Liver (tissue), 8 donors: ENCODE measurements at regions not wholly inside any gene's neighbourhood (a gene's known extent, or its start where the extent isn't known, plus 50 kb on each side); places are given as distances from the start of the nearest gene placed in this dataset.

Experiments
- DNase-seq: peaks from one replicate; pipeline ENCODE4 v3.0.0-alpha.2; 2017; ENCODE audit warnings: low spot score
- H3K27ac ChIP-seq, 2 donors: one replicate each; pipeline ENCODE4 v1.7.0; 2013; ENCODE audit warnings: inconsistent platforms in 2 of 2, low read length in 2 of 2, control low read depth in 1 of 2, low read depth in 1 of 2, mild to moderate bottlenecking in 1 of 2
- H3K27me3 ChIP-seq, 4 donors: one replicate each; pipeline versions ENCODE4 v1.6.1 to v1.7.0; 2013; ENCODE audit warnings: low read length in 3 of 4, inconsistent platforms in 1 of 4, mild to moderate bottlenecking in 1 of 4, moderate library complexity in 1 of 4; ENCODE audit not compliant: control insufficient read depth in 4 of 4, insufficient read depth in 4 of 4
- H3K36me3 ChIP-seq, 4 donors: one replicate each; pipeline versions ENCODE4 v1.6.1 to v1.7.0; 2013; ENCODE audit warnings: low read length in 3 of 4, mild to moderate bottlenecking in 3 of 4, low read depth in 1 of 4, moderate library complexity in 1 of 4; ENCODE audit not compliant: control insufficient read depth in 4 of 4, insufficient read depth in 3 of 4
- H3K4me1 ChIP-seq, 4 donors: one replicate each; pipeline versions ENCODE4 v1.6.1 to v1.7.0; 2013; ENCODE audit warnings: low read length in 3 of 4, mild to moderate bottlenecking in 3 of 4, moderate library complexity in 1 of 4; ENCODE audit not compliant: control insufficient read depth in 4 of 4, insufficient read depth in 4 of 4
- H3K4me3 ChIP-seq, 3 donors: one replicate each; pipeline versions ENCODE4 v1.6.1 to v1.7.0; 2013; ENCODE audit warnings: low read length in 3 of 3, control low read depth in 1 of 3, low read depth in 1 of 3, mild to moderate bottlenecking in 1 of 3
- H3K9ac ChIP-seq, 2 donors: one replicate each; pipeline ENCODE4 v1.7.0; 2013; ENCODE audit warnings: low read length in 2 of 2, mild to moderate bottlenecking in 2 of 2, moderate library complexity in 2 of 2, control low read depth in 1 of 2, low read depth in 1 of 2
- H3K9me3 ChIP-seq, 4 donors: one replicate each; pipeline versions ENCODE4 v1.6.1 to v1.7.0; 2013; ENCODE audit warnings: low read length in 3 of 4; ENCODE audit not compliant: control insufficient read depth in 4 of 4
- ATF3 ChIP-seq: IDR thresholded peaks from 2 replicates; pipeline ENCODE4 v1.6.1; 2016; ENCODE audit warnings: antibody characterized with exemption
- CTCF ChIP-seq: fragments of 150-350 bp; IDR thresholded peaks from 2 replicates; pipeline ENCODE4 v1.5.1; 2017; ENCODE audit warnings: improper control_type of control experiment, low read depth, low read length; ENCODE audit not compliant: missing input control
- EGR1 ChIP-seq, 2 donors: IDR thresholded peaks; 2 replicates each; pipeline ENCODE4 v1.6.1; 2016 to 2018; ENCODE audit warnings: antibody characterized with exemption in 2 of 2, low read depth in 2 of 2
- FOXA1 ChIP-seq: IDR thresholded peaks from 2 replicates; pipeline ENCODE4 v1.6.1; 2016; ENCODE audit warnings: antibody characterized with exemption
- FOXA2 ChIP-seq: IDR thresholded peaks from 2 replicates; pipeline ENCODE4 v1.6.1; 2016; ENCODE audit warnings: antibody characterized with exemption
- GABPA ChIP-seq, 2 donors: IDR thresholded peaks in 1 of 2; conservative IDR thresholded peaks in 1 of 2; 2 replicates each; pipeline ENCODE4 v1.6.1; 2016; ENCODE audit warnings: antibody characterized with exemption in 2 of 2, mild to moderate bottlenecking in 1 of 2, moderate library complexity in 1 of 2
- HNF4A ChIP-seq, 2 donors: conservative IDR thresholded peaks; 2 replicates each; pipeline ENCODE4 v1.6.1; 2016; ENCODE audit warnings: antibody characterized with exemption in 2 of 2, mild to moderate bottlenecking in 2 of 2
- HNF4G ChIP-seq: IDR thresholded peaks from 2 replicates; pipeline ENCODE4 v1.6.1; 2016; ENCODE audit warnings: antibody characterized with exemption
- JUND ChIP-seq, 2 donors: IDR thresholded peaks; 2 replicates each; pipeline ENCODE4 v1.6.1; 2016; ENCODE audit warnings: antibody characterized with exemption in 2 of 2
- NR2F2 ChIP-seq: IDR thresholded peaks from 2 replicates; pipeline ENCODE4 v1.6.1; 2016; ENCODE audit warnings: antibody characterized with exemption
- RAD21 ChIP-seq, 2 donors: IDR thresholded peaks; 2 replicates each; pipeline ENCODE4 v1.6.1; 2016; ENCODE audit warnings: antibody characterized with exemption in 2 of 2, mild to moderate bottlenecking in 2 of 2
- REST ChIP-seq: IDR thresholded peaks from 2 replicates; pipeline ENCODE4 v1.6.1; 2016; ENCODE audit warnings: antibody characterized with exemption, mild to moderate bottlenecking
- RXRA ChIP-seq, 2 donors: IDR thresholded peaks; 2 replicates each; pipeline ENCODE4 v1.6.1; 2017 to 2018; ENCODE audit warnings: antibody characterized with exemption in 2 of 2, mild to moderate bottlenecking in 1 of 2
- SP1 ChIP-seq: IDR thresholded peaks from 2 replicates; pipeline ENCODE4 v1.6.1; 2018; ENCODE audit warnings: antibody characterized with exemption, mild to moderate bottlenecking
- TAF1 ChIP-seq: conservative IDR thresholded peaks from 2 replicates; pipeline ENCODE4 v1.6.1; 2016; ENCODE audit warnings: antibody characterized with exemption, mild to moderate bottlenecking
- YY1 ChIP-seq: IDR thresholded peaks from 2 replicates; pipeline ENCODE4 v1.6.1; 2016; ENCODE audit warnings: antibody characterized with exemption, mild to moderate bottlenecking
- WGBS: extraction: QIAGEN DNeasy Blood & Tissue Kit; methylation state at CpG from one replicate; pipeline ENCODE4 v1.1.7; 2013; 5-methylcytosine and 5-hydroxymethylcytosine counted together
- TF ChIP-seq, protein P1 (sequence below): IDR thresholded peaks from 2 replicates; pipeline ENCODE4 v1.6.1; 2016; ENCODE audit warnings: antibody characterized with exemption
- donor health status: healthy.
- donor health status: healthy.
- donor health status: healthy.
- donor health status: healthy.
- donor health status: healthy.

DNA sequence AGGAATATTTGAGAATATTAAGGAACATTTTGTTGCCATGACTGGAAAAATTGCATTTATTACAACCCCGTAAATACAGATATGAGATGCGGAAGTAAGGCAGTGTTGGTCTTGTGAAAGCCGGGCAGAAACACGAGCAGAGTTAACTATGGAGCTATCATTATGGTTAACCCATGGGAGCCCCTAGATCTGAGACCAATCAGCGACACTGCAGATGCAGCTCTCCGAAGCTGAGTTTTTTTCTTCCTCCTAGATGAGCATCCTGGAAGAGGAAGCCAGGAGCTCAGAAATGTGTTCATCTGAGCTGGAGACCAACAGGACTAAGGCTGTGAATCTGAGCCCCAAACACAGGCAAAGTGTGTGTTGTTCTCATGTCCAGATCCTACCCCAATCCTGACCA, 123.0 kb upstream of the KL start:
- H3K36me3 ChIP-seq, result no peaks in the 10 kb centered on the region
- H3K4me3 ChIP-seq, result no peak overlapping the region
- H3K4me1 ChIP-seq, result no peaks in the 10 kb centered on the region
- TF ChIP-seq YY1, result no peak
- no peak for TF ChIP-seq RAD21 (IDR thresholded peaks at IDR 0.05)
- TF ChIP-seq HNF4A (conservative IDR thresholded peaks at IDR 0.05), result no peak
- TF ChIP-seq RXRA (IDR thresholded peaks at IDR 0.05), result no peak
- no peak for TF ChIP-seq JUND (IDR thresholded peaks at IDR 0.05)
- no peak for TF ChIP-seq TAF1
- TF ChIP-seq HNF4G, result no peak
- no peak for TF ChIP-seq REST
- TF ChIP-seq, protein P1, sequence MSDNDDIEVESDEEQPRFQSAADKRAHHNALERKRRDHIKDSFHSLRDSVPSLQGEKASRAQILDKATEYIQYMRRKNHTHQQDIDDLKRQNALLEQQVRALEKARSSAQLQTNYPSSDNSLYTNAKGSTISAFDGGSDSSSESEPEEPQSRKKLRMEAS, result no peak
- TF ChIP-seq GABPA (IDR thresholded peaks at IDR 0.05 in 1 of 2, conservative IDR thresholded peaks at IDR 0.05 in 1 of 2), result no peak
- no peak for TF ChIP-seq ATF3
- no peak for TF ChIP-seq FOXA1
- H3K9me3 ChIP-seq, result no peaks in the 10 kb centered on the region
- no peak overlapping the region for H3K27ac ChIP-seq
- H3K9ac ChIP-seq, result no peak overlapping the region
- DNase-seq, result no peak
- WGBS, result 88% methylated on average over 6 of the region's 6 CpGs
- no peaks in the 10 kb centered on the region for H3K27me3 ChIP-seq

GRCh38 chr13:32894589-32895001, 121.6 kb upstream of the KL start:
- WGBS, result 83% methylated on average over 2 of the region's 2 CpGs
- no peak overlapping the region for H3K27ac ChIP-seq
- no peak for DNase-seq
- no peaks in the 10 kb centered on the region for H3K4me1 ChIP-seq
- no peaks in the 10 kb centered on the region for H3K27me3 ChIP-seq
- no peak overlapping the region for H3K4me3 ChIP-seq
- no peak for TF ChIP-seq REST
- TF ChIP-seq JUND (IDR thresholded peaks at IDR 0.05), result no peak
- no peak for TF ChIP-seq RXRA (IDR thresholded peaks at IDR 0.05)
- no peak for TF ChIP-seq EGR1 (IDR thresholded peaks at IDR 0.05; ENCODE audit: low read depth in 2 of 2)
- no peak for TF ChIP-seq ATF3
- TF ChIP-seq NR2F2, result no peak
- TF ChIP-seq, protein P1, result no peak
- no peak for TF ChIP-seq YY1
- TF ChIP-seq CTCF, result no peak
- TF ChIP-seq FOXA1, result no peak
- no peak for TF ChIP-seq SP1
- TF ChIP-seq HNF4A (conservative IDR thresholded peaks at IDR 0.05), result no peak
- no peak for TF ChIP-seq FOXA2
- TF ChIP-seq RAD21 (IDR thresholded peaks at IDR 0.05), result no peak
- TF ChIP-seq GABPA (IDR thresholded peaks at IDR 0.05 in 1 of 2, conservative IDR thresholded peaks at IDR 0.05 in 1 of 2), result no peak
- no peak for TF ChIP-seq TAF1
- TF ChIP-seq HNF4G, result no peak
- H3K9ac ChIP-seq, result no peak overlapping the region
- no peaks in the 10 kb centered on the region for H3K36me3 ChIP-seq
- H3K9me3 ChIP-seq, result no peaks in the 10 kb centered on the region
